ENCODE measurements at regions not wholly inside any gene's neighbourhood (a gene's known extent, or its start where the extent isn't known, plus 50 kb on each side); places are given as distances from the start of the nearest gene placed in this dataset.
A peak's percentile ranks its signal among the peaks of the same experiment; 100 is the strongest.

GRCh38 chr2:21372654-21373053, 248.9 kb downstream of the TDRD15 start:
- TF ChIP-seq CTCF (IDR thresholded peaks at IDR 0.05) (peak in 1 of 3 experiments; percentile 47), POLR2A (IDR thresholded peaks at IDR 0.05) (no peak)

Measured in testis (tissue), 2 donors.